Thyroid gland (tissue), 4 donors: ENCODE measurements at regions not wholly inside any gene's neighbourhood (a gene's known extent, or its start where the extent isn't known, plus 50 kb on each side); places are given as distances from the start of the nearest gene placed in this dataset.
"Not testable (repeated sequence)": the region's sequence is repeated elsewhere in the genome, so short reads cannot be mapped to it uniquely, and the experiment has no call there.

Experiments used
- CTCF ChIP-seq, 6 experiments: fragments of 200-600 bp in 3 of 6; fragments of 450-650 bp in 3 of 6; sonication (generic) in 3 of 6; IDR thresholded peaks; one replicate each; pipeline ENCODE4 v1.5.1; 2016 to 2019; ENCODE audit warnings: antibody characterized with exemption in 6 of 6, mild to moderate bottlenecking in 2 of 6, inconsistent platforms in 1 of 6, moderate library complexity in 1 of 6
- POLR2A ChIP-seq, 2 donors: fragments of 450-650 bp; IDR thresholded peaks; one replicate each; pipeline ENCODE4 v1.6.1; 2017; ENCODE audit warnings: antibody characterized with exemption in 2 of 2, mild to moderate bottlenecking in 2 of 2, moderate library complexity in 1 of 2

DNA sequence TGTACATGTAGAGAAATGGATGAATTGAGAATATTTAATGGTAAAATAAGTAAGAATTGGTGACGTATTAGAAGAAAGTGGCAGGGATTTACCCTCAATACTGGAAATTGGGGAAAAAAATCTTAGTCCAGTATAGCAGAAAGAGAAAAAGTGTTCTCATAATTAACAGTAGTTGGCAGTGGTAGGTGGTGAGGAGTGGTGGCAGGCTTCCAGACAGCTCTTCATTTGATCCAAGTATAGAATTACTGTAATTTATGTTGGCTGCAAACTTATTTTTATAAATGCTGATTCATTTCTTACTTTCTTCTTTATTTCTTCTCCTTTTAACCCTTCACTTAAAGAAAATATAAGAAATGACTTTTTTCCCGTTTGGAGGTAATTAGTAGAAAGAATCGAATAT lies 1182.4 kb downstream of the KHDRBS2 start:
- TF ChIP-seq CTCF, POLR2A (IDR thresholded peaks at IDR 0.05): not testable (repeated sequence)
